ENCODE measurements at regions not wholly inside any gene's neighbourhood (a gene's known extent, or its start where the extent isn't known, plus 50 kb on each side); places are given as distances from the start of the nearest gene placed in this dataset.

GRCh38 chr6:74362391-74362790 lies 666.4 kb downstream of the CD109 start:
- Histone ChIP-seq H2BK12ac (ENCODE audit: low read length) (no peak overlapping the region), H4K91ac (ENCODE audit: low read depth, low read length) (no peak overlapping the region), H3K27ac (ENCODE audit: low read depth, low read length) (no peak overlapping the region), H2BK5ac (ENCODE audit: low read depth, low read length, poor library complexity) (no peak overlapping the region), H3K4me1 (ENCODE audit: control insufficient read depth in 1 of 2, insufficient read depth in 2 of 2, low read length in 2 of 2) (no peaks in the 10 kb centered on the region), H3K79me1 (ENCODE audit: low read length) (no peaks in the 10 kb centered on the region), H2AK5ac (ENCODE audit: low read length) (no peak overlapping the region), H3K9me3 (ENCODE audit: insufficient read depth, low read depth, low read length) (no peaks in the 10 kb centered on the region), H2AFZ (ENCODE audit: insufficient read depth, low read length, poor library complexity) (no peak overlapping the region), H4K12ac (ENCODE audit: low read depth, low read length) (no peak overlapping the region), H3K18ac (ENCODE audit: low read length) (no peak overlapping the region), H2BK120ac (ENCODE audit: insufficient read depth, low read length, poor library complexity) (no peak overlapping the region), H3K14ac (ENCODE audit: low read length) (no peak overlapping the region), H3K4me3 (ENCODE audit: low read depth, low read length) (no peak overlapping the region), H3K27me3 (ENCODE audit: insufficient read depth, low read length) (no peaks in the 10 kb centered on the region), H3K9ac (ENCODE audit: low read length) (no peak overlapping the region), H3K23ac (ENCODE audit: low read length) (no peak overlapping the region), H3K4ac (ENCODE audit: low read depth, low read length) (no peak overlapping the region), H3K79me2 (ENCODE audit: control insufficient read depth, insufficient read depth, low read length, poor library complexity) (no peaks in the 10 kb centered on the region), H4K8ac (ENCODE audit: low read depth, low read length) (no peak overlapping the region), H3K4me2 (ENCODE audit: low read length) (no peak overlapping the region), H3K36me3 (ENCODE audit: control insufficient read depth in 1 of 2, insufficient read depth in 2 of 2, low read length in 2 of 2) (no peaks in the 10 kb centered on the region)
- WGBS (ENCODE audit: extremely low coverage, insufficient coverage, insufficient read length) = no CpG with 5 or more reads among the region's 1 CpG
- no peak for DNase-seq

- H3K9me3 ChIP-seq (ENCODE audit: insufficient read depth, low read depth, low read length) = no peaks in the 10 kb centered on the region
- no peaks in the 10 kb centered on the region for H3K4me1 ChIP-seq (ENCODE audit: control insufficient read depth in 1 of 2, insufficient read depth in 2 of 2, low read length in 2 of 2)
- H4K8ac ChIP-seq (ENCODE audit: low read depth, low read length) = no peak overlapping the region
- H3K27me3 ChIP-seq (ENCODE audit: insufficient read depth, low read length) = no peaks in the 10 kb centered on the region
- H2BK12ac ChIP-seq (ENCODE audit: low read length) = no peak overlapping the region
- no peaks in the 10 kb centered on the region for H3K79me1 ChIP-seq (ENCODE audit: low read length)
- no peak overlapping the region for H4K12ac ChIP-seq (ENCODE audit: low read depth, low read length)
- peak in 1 of 2 donors; percentile 33 for DNase-seq
- H2BK120ac ChIP-seq (ENCODE audit: insufficient read depth, low read length, poor library complexity) = no peak overlapping the region
- H3K14ac ChIP-seq (ENCODE audit: low read length) = no peak overlapping the region
- no peak overlapping the region for H3K4ac ChIP-seq (ENCODE audit: low read depth, low read length)
- H4K91ac ChIP-seq (ENCODE audit: low read depth, low read length) = no peak overlapping the region
- no peak overlapping the region for H2AK5ac ChIP-seq (ENCODE audit: low read length)
- H3K23ac ChIP-seq (ENCODE audit: low read length) = no peak overlapping the region
- no peak overlapping the region for H2AFZ ChIP-seq (ENCODE audit: insufficient read depth, low read length, poor library complexity)
- H3K79me2 ChIP-seq (ENCODE audit: control insufficient read depth, insufficient read depth, low read length, poor library complexity) = no peaks in the 10 kb centered on the region
- no peak overlapping the region for H3K9ac ChIP-seq (ENCODE audit: low read length)
- H2BK5ac ChIP-seq (ENCODE audit: low read depth, low read length, poor library complexity) = no peak overlapping the region
- H3K4me3 ChIP-seq (ENCODE audit: low read depth, low read length) = no peak overlapping the region
- WGBS (ENCODE audit: extremely low coverage, insufficient coverage, insufficient read length) = no CpG with 5 or more reads among the region's 4 CpGs
- no peaks in the 10 kb centered on the region for H3K36me3 ChIP-seq (ENCODE audit: control insufficient read depth in 1 of 2, insufficient read depth in 2 of 2, low read length in 2 of 2)
- no peak overlapping the region for H3K4me2 ChIP-seq (ENCODE audit: low read length)
- H3K18ac ChIP-seq (ENCODE audit: low read length) = no peak overlapping the region
- no peak overlapping the region for H3K27ac ChIP-seq (ENCODE audit: low read depth, low read length)
Observed at GRCh38 chr6:74357321-74357720, 661.3 kb downstream of the CD109 start.

- Histone ChIP-seq H3K4ac (ENCODE audit: low read depth, low read length) (no peak overlapping the region), H2BK12ac (ENCODE audit: low read length) (no peak overlapping the region), H3K4me3 (ENCODE audit: low read depth, low read length) (no peak overlapping the region), H3K23ac (ENCODE audit: low read length) (no peak overlapping the region), H3K9me3 (ENCODE audit: insufficient read depth, low read depth, low read length) (no peaks in the 10 kb centered on the region), H3K36me3 (ENCODE audit: control insufficient read depth in 1 of 2, insufficient read depth in 2 of 2, low read length in 2 of 2) (no peaks in the 10 kb centered on the region), H3K27ac (ENCODE audit: low read depth, low read length) (no peak overlapping the region), H2AK5ac (ENCODE audit: low read length) (no peak overlapping the region), H3K4me1 (ENCODE audit: control insufficient read depth in 1 of 2, insufficient read depth in 2 of 2, low read length in 2 of 2) (no peaks in the 10 kb centered on the region), H3K79me2 (ENCODE audit: control insufficient read depth, insufficient read depth, low read length, poor library complexity) (no peaks in the 10 kb centered on the region), H2BK5ac (ENCODE audit: low read depth, low read length, poor library complexity) (no peak overlapping the region), H4K8ac (ENCODE audit: low read depth, low read length) (no peak overlapping the region), H3K79me1 (ENCODE audit: low read length) (no peaks in the 10 kb centered on the region), H2AFZ (ENCODE audit: insufficient read depth, low read length, poor library complexity) (no peak overlapping the region), H4K91ac (ENCODE audit: low read depth, low read length) (no peak overlapping the region), H3K27me3 (ENCODE audit: insufficient read depth, low read length) (no peaks in the 10 kb centered on the region), H3K9ac (ENCODE audit: low read length) (no peak overlapping the region), H4K12ac (ENCODE audit: low read depth, low read length) (no peak overlapping the region), H3K18ac (ENCODE audit: low read length) (no peak overlapping the region), H2BK120ac (ENCODE audit: insufficient read depth, low read length, poor library complexity) (no peak overlapping the region), H3K14ac (ENCODE audit: low read length) (no peak overlapping the region), H3K4me2 (ENCODE audit: low read length) (no peak overlapping the region)
- WGBS (ENCODE audit: extremely low coverage, insufficient coverage, insufficient read length) = no CpG with 5 or more reads among the region's 2 CpGs
- peak; percentile 2 to 31 for DNase-seq
Observed at GRCh38 chr6:74356391-74356790, 660.4 kb downstream of the CD109 start.

GRCh38 chr6:74346936-74347535 lies 651.0 kb downstream of the CD109 start:
- Histone ChIP-seq H3K79me1 (ENCODE audit: low read length) (no peaks in the 10 kb centered on the region), H3K4me2 (ENCODE audit: low read length) (no peak overlapping the region), H3K79me2 (ENCODE audit: control insufficient read depth, insufficient read depth, low read length, poor library complexity) (no peaks in the 10 kb centered on the region), H3K23ac (ENCODE audit: low read length) (no peak overlapping the region), H2BK5ac (ENCODE audit: low read depth, low read length, poor library complexity) (no peak overlapping the region), H4K12ac (ENCODE audit: low read depth, low read length) (no peak overlapping the region), H3K4me1 (ENCODE audit: control insufficient read depth in 1 of 2, insufficient read depth in 2 of 2, low read length in 2 of 2) (no peaks in the 10 kb centered on the region), H3K9me3 (ENCODE audit: insufficient read depth, low read depth, low read length) (no peaks in the 10 kb centered on the region), H3K18ac (ENCODE audit: low read length) (no peak overlapping the region), H3K27me3 (ENCODE audit: insufficient read depth, low read length) (no peaks in the 10 kb centered on the region), H2AK5ac (ENCODE audit: low read length) (no peak overlapping the region), H4K91ac (ENCODE audit: low read depth, low read length) (no peak overlapping the region), H4K8ac (ENCODE audit: low read depth, low read length) (no peak overlapping the region), H2AFZ (ENCODE audit: insufficient read depth, low read length, poor library complexity) (no peak overlapping the region), H3K9ac (ENCODE audit: low read length) (no peak overlapping the region), H3K4ac (ENCODE audit: low read depth, low read length) (no peak overlapping the region), H3K14ac (ENCODE audit: low read length) (no peak overlapping the region), H3K36me3 (ENCODE audit: control insufficient read depth in 1 of 2, insufficient read depth in 2 of 2, low read length in 2 of 2) (no peaks in the 10 kb centered on the region), H3K27ac (ENCODE audit: low read depth, low read length) (no peak overlapping the region), H2BK120ac (ENCODE audit: insufficient read depth, low read length, poor library complexity) (no peak overlapping the region), H2BK12ac (ENCODE audit: low read length) (no peak overlapping the region), H3K4me3 (ENCODE audit: low read depth, low read length) (no peak overlapping the region)
- no peak for DNase-seq
- no CpG with 5 or more reads among the region's 4 CpGs for WGBS (ENCODE audit: extremely low coverage, insufficient coverage, insufficient read length)
